Spleen (tissue), 11 donors: ENCODE measurements at regions not wholly inside any gene's neighbourhood (a gene's known extent, or its start where the extent isn't known, plus 50 kb on each side); places are given as distances from the start of the nearest gene placed in this dataset.

Source experiments
- DNase-seq: peaks from one replicate; pipeline ENCODE4 v3.0.0-alpha.2; 2020
- H3K27ac ChIP-seq, 8 donors: fragments of 200-600 bp; sonication (generic) in 7 of 8; 1 replicate in 4 of 8; 2 replicates in 4 of 8; pipeline versions ENCODE4 v1.5.0 to v1.8.0; 2016 to 2021; ENCODE audit warnings: inconsistent platforms in 4 of 8, mild to moderate bottlenecking in 4 of 8, moderate library complexity in 1 of 8
- H3K27me3 ChIP-seq, 7 donors: fragments of 200-600 bp; sonication (generic) in 6 of 7; replicated peaks in 1 of 7; 1 replicate in 4 of 7; 2 replicates in 3 of 7; pipeline versions ENCODE4 v1.5.0 to v1.8.0; 2016 to 2021; ENCODE audit warnings: inconsistent platforms in 3 of 7, mild to moderate bottlenecking in 1 of 7
- H3K36me3 ChIP-seq, 6 donors: fragments of 200-600 bp; sonication (generic) in 5 of 6; 1 replicate in 4 of 6; 2 replicates in 2 of 6; pipeline versions ENCODE4 v1.5.0 to v1.8.0; 2016 to 2021; ENCODE audit warnings: inconsistent platforms in 2 of 6
- H3K4me1 ChIP-seq, 6 donors: fragments of 200-600 bp; sonication (generic) in 5 of 6; 1 replicate in 3 of 6; 2 replicates in 3 of 6; pipeline versions ENCODE4 v1.5.0 to v1.8.0; 2016 to 2021; ENCODE audit warnings: inconsistent platforms in 3 of 6
- H3K4me3 ChIP-seq, 8 donors: fragments of 200-600 bp; sonication (generic) in 7 of 8; 1 replicate in 4 of 8; 2 replicates in 4 of 8; pipeline versions ENCODE4 v1.5.0 to v1.8.0; 2016 to 2021; ENCODE audit warnings: inconsistent platforms in 4 of 8, mild to moderate bottlenecking in 4 of 8, moderate library complexity in 2 of 8
- H3K9me3 ChIP-seq, 8 donors: fragments of 200-600 bp; sonication (generic) in 7 of 8; 1 replicate in 4 of 8; 2 replicates in 4 of 8; pipeline versions ENCODE4 v1.5.0 to v1.8.0; 2016 to 2021; ENCODE audit warnings: inconsistent platforms in 4 of 8
- CTCF ChIP-seq, 11 experiments: fragments of 200-600 bp in 7 of 11; fragments of 450-650 bp in 4 of 11; sonication (generic) in 4 of 11; IDR thresholded peaks in 8 of 11; conservative IDR thresholded peaks in 3 of 11; 1 replicate in 7 of 11; 2 replicates in 4 of 11; pipeline versions ENCODE4 v1.4.0 to v1.8.0; 2016 to 2021; ENCODE audit warnings: antibody characterized with exemption in 11 of 11, inconsistent platforms in 4 of 11, mild to moderate bottlenecking in 1 of 11
- POLR2A ChIP-seq, 3 donors: fragments of 450-650 bp; IDR thresholded peaks; one replicate each; pipeline ENCODE4 v1.5.1; 2017; ENCODE audit warnings: antibody characterized with exemption in 3 of 3, mild to moderate bottlenecking in 1 of 3
- POLR2AphosphoS5 ChIP-seq, 3 donors: sonication (generic); formaldehyde crosslinking; IDR thresholded peaks; one replicate each; pipeline ENCODE4 v1.5.1; 2017; ENCODE audit warnings: antibody characterized with exemption in 3 of 3
- WGBS, 5 donors: extraction: QIAGEN DNeasy Blood & Tissue Kit in 3 of 5; methylation state at CpG; one replicate each; pipeline versions ENCODE4 v1.1.5 to v1.1.7; 2013 to 2018; 5-methylcytosine and 5-hydroxymethylcytosine counted together
- intact Hi-C: fragments of 100-400 bp; cut with DNase I; formaldehyde crosslinking; loops from one replicate; pipeline ENCODE4 v1.15.0; 2023; ENCODE audit warnings: low total_unique reads
- donor health status: healthy with polysubstance abuse.
- donor health status: DM: no; HTN: no; CAD: no; lungs with moderate emphysema.
- donor health status: DM: no; HTN: no; CAD: no.
- donor health status: Bipolar disorder and iron deficiency.
- donor health status: healthy.
- donor health status: DM: no; HTN: no; CAD: no.
- donor health status: DM: yes; HTN: yes; CAD: no.

- H3K27ac ChIP-seq = no peak overlapping the region
- intact Hi-C loops = no loop called here
- no peaks in the 10 kb centered on the region for H3K27me3 ChIP-seq
- no peaks in the 10 kb centered on the region for H3K4me1 ChIP-seq
- TF ChIP-seq POLR2A (IDR thresholded peaks at IDR 0.05) = no peak
- TF ChIP-seq POLR2AphosphoS5 (IDR thresholded peaks at IDR 0.05) = no peak
- TF ChIP-seq CTCF (IDR thresholded peaks at IDR 0.05 in 8 of 11, conservative IDR thresholded peaks at IDR 0.05 in 3 of 11) = no peak
- no peak for DNase-seq
- no peaks in the 10 kb centered on the region for H3K36me3 ChIP-seq
- no peaks in the 10 kb centered on the region for H3K9me3 ChIP-seq
- H3K4me3 ChIP-seq = no peak overlapping the region
- 80 to 96% (median 91%) methylated on average over 4 of the region's 4 CpGs for WGBS, 5 donors
These were observed 119.0 kb upstream of the SERPINE2 start for GRCh38 chr2:224158061-224158460.

GRCh38 chr2:224157655-224158054, 118.6 kb upstream of the SERPINE2 start:
- Histone ChIP-seq H3K27me3 (no peaks in the 10 kb centered on the region), H3K4me1 (no peaks in the 10 kb centered on the region), H3K9me3 (no peaks in the 10 kb centered on the region), H3K36me3 (no peaks in the 10 kb centered on the region), H3K27ac (no peak overlapping the region), H3K4me3 (no peak overlapping the region)
- TF ChIP-seq CTCF (IDR thresholded peaks at IDR 0.05 in 8 of 11, conservative IDR thresholded peaks at IDR 0.05 in 3 of 11) = no peak
- TF ChIP-seq POLR2AphosphoS5 (IDR thresholded peaks at IDR 0.05) = no peak
- no peak for TF ChIP-seq POLR2A (IDR thresholded peaks at IDR 0.05)
- 63 to 93% (median 88%) methylated on average over 1 of the region's 1 CpG for WGBS, 5 donors
- no peak for DNase-seq
- intact Hi-C loops = no loop called here

- DNase-seq = no peak
- intact Hi-C loops = no loop called here
- H3K4me1 ChIP-seq = no peaks in the 10 kb centered on the region
These were observed 117.3 kb upstream of the SERPINE2 start for GRCh38 chr2:224156436-224156835.

GRCh38 chr2:224155896-224156295, 116.8 kb upstream of the SERPINE2 start:
- TF ChIP-seq POLR2A (IDR thresholded peaks at IDR 0.05) (no peak), POLR2AphosphoS5 (IDR thresholded peaks at IDR 0.05) (no peak), CTCF (IDR thresholded peaks at IDR 0.05 in 8 of 11, conservative IDR thresholded peaks at IDR 0.05 in 3 of 11) (no peak)
- no peak for DNase-seq
- Histone ChIP-seq H3K4me1 (no peaks in the 10 kb centered on the region), H3K27me3 (no peaks in the 10 kb centered on the region), H3K27ac (no peak overlapping the region), H3K9me3 (no peaks in the 10 kb centered on the region), H3K4me3 (no peak overlapping the region), H3K36me3 (no peaks in the 10 kb centered on the region)
- 60 to 75% (median 71%) methylated on average over 3 of the region's 3 CpGs for WGBS, 5 donors
- intact Hi-C loops = no loop called here

More at GRCh38 chr2:224156436-224156835, 117.3 kb upstream of the SERPINE2 start:
- Histone ChIP-seq H3K27ac (no peak overlapping the region), H3K27me3 (no peaks in the 10 kb centered on the region), H3K9me3 (no peaks in the 10 kb centered on the region), H3K4me3 (no peak overlapping the region), H3K36me3 (no peaks in the 10 kb centered on the region)
- TF ChIP-seq POLR2AphosphoS5 (IDR thresholded peaks at IDR 0.05) (no peak), POLR2A (IDR thresholded peaks at IDR 0.05) (no peak), CTCF (IDR thresholded peaks at IDR 0.05 in 8 of 11, conservative IDR thresholded peaks at IDR 0.05 in 3 of 11) (no peak)
- 77 to 92% (median 83%) methylated on average over 4 of the region's 4 CpGs for WGBS, 5 donors
